Neural progenitor cell (in vitro differentiated cells): ENCODE measurements at regions not wholly inside any gene's neighbourhood (a gene's known extent, or its start where the extent isn't known, plus 50 kb on each side); places are given as distances from the start of the nearest gene placed in this dataset.

Experiments used
- EZH2 ChIP-seq: fragments of 200-600 bp; sonication (generic); IDR thresholded peaks from 2 replicates; pipeline ENCODE4 v1.6.1; 2017; ENCODE audit warnings: antibody characterized with exemption, mild to moderate bottlenecking, moderate library complexity
- TF ChIP-seq, protein P1 (sequence below): fragments of 200-600 bp; sonication (generic); IDR thresholded peaks from 2 replicates; pipeline ENCODE4 v1.5.1; 2017; ENCODE audit warnings: antibody characterized with exemption, mild to moderate bottlenecking

DNA sequence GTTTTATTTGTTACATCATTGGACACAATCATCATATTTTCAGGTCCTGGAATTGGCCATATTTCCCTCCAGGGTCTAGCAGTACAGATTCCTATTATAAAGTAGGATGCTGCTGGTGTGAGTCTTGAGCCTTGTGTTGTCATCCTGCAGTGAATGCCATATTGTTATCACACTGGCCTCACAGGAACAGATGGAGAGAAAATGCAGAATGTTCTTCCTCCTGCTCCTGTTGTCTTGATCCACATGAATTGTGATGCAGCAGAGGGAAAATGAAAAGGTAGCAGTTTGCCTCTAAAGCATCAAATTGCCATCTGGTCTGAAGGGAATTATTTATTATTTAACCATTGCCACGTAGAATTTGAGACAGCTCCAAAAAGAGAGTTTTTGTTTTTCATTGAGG lies 248.6 kb downstream of the GPAM start:
- TF ChIP-seq, protein P1, sequence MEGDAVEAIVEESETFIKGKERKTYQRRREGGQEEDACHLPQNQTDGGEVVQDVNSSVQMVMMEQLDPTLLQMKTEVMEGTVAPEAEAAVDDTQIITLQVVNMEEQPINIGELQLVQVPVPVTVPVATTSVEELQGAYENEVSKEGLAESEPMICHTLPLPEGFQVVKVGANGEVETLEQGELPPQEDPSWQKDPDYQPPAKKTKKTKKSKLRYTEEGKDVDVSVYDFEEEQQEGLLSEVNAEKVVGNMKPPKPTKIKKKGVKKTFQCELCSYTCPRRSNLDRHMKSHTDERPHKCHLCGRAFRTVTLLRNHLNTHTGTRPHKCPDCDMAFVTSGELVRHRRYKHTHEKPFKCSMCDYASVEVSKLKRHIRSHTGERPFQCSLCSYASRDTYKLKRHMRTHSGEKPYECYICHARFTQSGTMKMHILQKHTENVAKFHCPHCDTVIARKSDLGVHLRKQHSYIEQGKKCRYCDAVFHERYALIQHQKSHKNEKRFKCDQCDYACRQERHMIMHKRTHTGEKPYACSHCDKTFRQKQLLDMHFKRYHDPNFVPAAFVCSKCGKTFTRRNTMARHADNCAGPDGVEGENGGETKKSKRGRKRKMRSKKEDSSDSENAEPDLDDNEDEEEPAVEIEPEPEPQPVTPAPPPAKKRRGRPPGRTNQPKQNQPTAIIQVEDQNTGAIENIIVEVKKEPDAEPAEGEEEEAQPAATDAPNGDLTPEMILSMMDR: no peak
- no peak for TF ChIP-seq EZH2
